Upper lobe of right lung (tissue), 1 donor: ENCODE measurements at regions not wholly inside any gene's neighbourhood (a gene's known extent, or its start where the extent isn't known, plus 50 kb on each side); places are given as distances from the start of the nearest gene placed in this dataset.

Source experiments
- ATAC-seq: fragments of 200-7000 bp; cut with Tn5 transposase; one replicate; pipeline ENCODE4 v1.9.1; 2020; ENCODE audit warnings: mild to moderate bottlenecking, moderate library complexity
- DNase-seq: peaks from one replicate; pipeline ENCODE4 v3.0.0-alpha.2; 2020
- H3K27ac ChIP-seq: fragments of 200-600 bp; one replicate; pipeline ENCODE4 v1.8.0; 2022
- H3K27me3 ChIP-seq: fragments of 200-600 bp; one replicate; pipeline ENCODE4 v1.8.0; 2022; ENCODE audit warnings: mild to moderate bottlenecking
- H3K36me3 ChIP-seq: fragments of 200-600 bp; one replicate; pipeline ENCODE4 v1.8.0; 2022
- H3K4me1 ChIP-seq: fragments of 200-600 bp; one replicate; pipeline ENCODE4 v1.8.0; 2022
- H3K4me3 ChIP-seq: fragments of 200-600 bp; one replicate; pipeline ENCODE4 v1.8.0; 2022; ENCODE audit warnings: mild to moderate bottlenecking
- H3K9me3 ChIP-seq: fragments of 200-600 bp; one replicate; pipeline ENCODE4 v1.8.0; 2022
- CTCF ChIP-seq: fragments of 200-600 bp; IDR thresholded peaks from one replicate; pipeline ENCODE4 v1.8.0; 2022; ENCODE audit warnings: antibody characterized with exemption
- intact Hi-C: fragments of 100-400 bp; cut with DNase I; formaldehyde crosslinking; loops from one replicate; pipeline ENCODE4 v1.11.0; 2022
- donor health status: DM: no; HTN: yes; CAD: no; lungs with severe emphysema.

- no peaks in the 10 kb centered on the region for H3K4me1 ChIP-seq
- no peak overlapping the region for H3K4me3 ChIP-seq
- peaks cover 12% of the 10 kb centered on the region for H3K27me3 ChIP-seq
- DNase-seq (no peak), ATAC-seq (no peak)
- no peaks in the 10 kb centered on the region for H3K36me3 ChIP-seq
- H3K27ac ChIP-seq = no peak overlapping the region
- H3K9me3 ChIP-seq = no peaks in the 10 kb centered on the region
- no peak for TF ChIP-seq CTCF
- intact Hi-C loops = no loop called here
Measured at GRCh38 chr3:10667269-10667668, 148.8 kb upstream of the SLC6A11 start.

- H3K9me3 ChIP-seq = no peaks in the 10 kb centered on the region
- H3K27me3 ChIP-seq = peaks cover 12% of the 10 kb centered on the region
- H3K4me1 ChIP-seq = no peaks in the 10 kb centered on the region
- TF ChIP-seq CTCF = no peak
- DNase-seq = no peak
- H3K4me3 ChIP-seq = no peak overlapping the region
- no peaks in the 10 kb centered on the region for H3K36me3 ChIP-seq
- no peak for ATAC-seq
- H3K27ac ChIP-seq = no peak overlapping the region
- intact Hi-C loops = no loop called here
Measured at GRCh38 chr3:10667901-10668476, 148.0 kb upstream of the SLC6A11 start.

GRCh38 chr3:10669490-10670048, 146.5 kb upstream of the SLC6A11 start:
- no peak for ATAC-seq
- no peaks in the 10 kb centered on the region for H3K4me1 ChIP-seq
- H3K9me3 ChIP-seq = no peaks in the 10 kb centered on the region
- intact Hi-C loops = no loop called here
- TF ChIP-seq CTCF = no peak
- no peak overlapping the region for H3K4me3 ChIP-seq
- peaks cover 12% of the 10 kb centered on the region for H3K27me3 ChIP-seq
- no peaks in the 10 kb centered on the region for H3K36me3 ChIP-seq
- H3K27ac ChIP-seq = no peak overlapping the region
- DNase-seq = no peak

- TF ChIP-seq CTCF = no peak
- no peaks in the 10 kb centered on the region for H3K4me1 ChIP-seq
- ATAC-seq = no peak
- no peaks in the 10 kb centered on the region for H3K27me3 ChIP-seq
- no peak overlapping the region for H3K4me3 ChIP-seq
- intact Hi-C loops = no loop called here
- DNase-seq = no peak
- no peak overlapping the region for H3K27ac ChIP-seq
- H3K36me3 ChIP-seq = no peaks in the 10 kb centered on the region
- no peaks in the 10 kb centered on the region for H3K9me3 ChIP-seq
Measured at GRCh38 chr3:10672422-10672821, 143.6 kb upstream of the SLC6A11 start.

- Histone ChIP-seq H3K9me3 (no peaks in the 10 kb centered on the region), H3K4me3 (no peak overlapping the region), H3K36me3 (no peaks in the 10 kb centered on the region), H3K27ac (no peak overlapping the region), H3K27me3 (no peaks in the 10 kb centered on the region), H3K4me1 (no peaks in the 10 kb centered on the region)
- ATAC-seq (no peak), DNase-seq (no peak)
- TF ChIP-seq CTCF = no peak
- intact Hi-C loops = no loop called here
Measured at GRCh38 chr3:10674578-10674977, 141.4 kb upstream of the SLC6A11 start.

GRCh38 chr3:10676905-10677304, 139.1 kb upstream of the SLC6A11 start:
- Histone ChIP-seq H3K27ac (no peak overlapping the region), H3K4me3 (no peak overlapping the region), H3K36me3 (no peaks in the 10 kb centered on the region), H3K9me3 (no peaks in the 10 kb centered on the region), H3K4me1 (no peaks in the 10 kb centered on the region), H3K27me3 (no peaks in the 10 kb centered on the region)
- DNase-seq (no peak), ATAC-seq (no peak)
- intact Hi-C loops = no loop called here
- no peak for TF ChIP-seq CTCF
